Spleen (tissue), 11 donors: ENCODE measurements at regions not wholly inside any gene's neighbourhood (a gene's known extent, or its start where the extent isn't known, plus 50 kb on each side); places are given as distances from the start of the nearest gene placed in this dataset.

ENCODE experiments used
- DNase-seq: peaks from one replicate; pipeline ENCODE4 v3.0.0-alpha.2; 2020
- H3K27ac ChIP-seq, 8 donors: fragments of 200-600 bp; sonication (generic) in 7 of 8; 1 replicate in 4 of 8; 2 replicates in 4 of 8; pipeline versions ENCODE4 v1.5.0 to v1.8.0; 2016 to 2021; ENCODE audit warnings: inconsistent platforms in 4 of 8, mild to moderate bottlenecking in 4 of 8, moderate library complexity in 1 of 8
- H3K27me3 ChIP-seq, 7 donors: fragments of 200-600 bp; sonication (generic) in 6 of 7; replicated peaks in 1 of 7; 1 replicate in 4 of 7; 2 replicates in 3 of 7; pipeline versions ENCODE4 v1.5.0 to v1.8.0; 2016 to 2021; ENCODE audit warnings: inconsistent platforms in 3 of 7, mild to moderate bottlenecking in 1 of 7
- H3K36me3 ChIP-seq, 6 donors: fragments of 200-600 bp; sonication (generic) in 5 of 6; 1 replicate in 4 of 6; 2 replicates in 2 of 6; pipeline versions ENCODE4 v1.5.0 to v1.8.0; 2016 to 2021; ENCODE audit warnings: inconsistent platforms in 2 of 6
- H3K4me1 ChIP-seq, 6 donors: fragments of 200-600 bp; sonication (generic) in 5 of 6; 1 replicate in 3 of 6; 2 replicates in 3 of 6; pipeline versions ENCODE4 v1.5.0 to v1.8.0; 2016 to 2021; ENCODE audit warnings: inconsistent platforms in 3 of 6
- H3K4me3 ChIP-seq, 8 donors: fragments of 200-600 bp; sonication (generic) in 7 of 8; 1 replicate in 4 of 8; 2 replicates in 4 of 8; pipeline versions ENCODE4 v1.5.0 to v1.8.0; 2016 to 2021; ENCODE audit warnings: inconsistent platforms in 4 of 8, mild to moderate bottlenecking in 4 of 8, moderate library complexity in 2 of 8
- H3K9me3 ChIP-seq, 8 donors: fragments of 200-600 bp; sonication (generic) in 7 of 8; 1 replicate in 4 of 8; 2 replicates in 4 of 8; pipeline versions ENCODE4 v1.5.0 to v1.8.0; 2016 to 2021; ENCODE audit warnings: inconsistent platforms in 4 of 8
- POLR2A ChIP-seq, 3 donors: fragments of 450-650 bp; IDR thresholded peaks; one replicate each; pipeline ENCODE4 v1.5.1; 2017; ENCODE audit warnings: antibody characterized with exemption in 3 of 3, mild to moderate bottlenecking in 1 of 3
- POLR2AphosphoS5 ChIP-seq, 3 donors: sonication (generic); formaldehyde crosslinking; IDR thresholded peaks; one replicate each; pipeline ENCODE4 v1.5.1; 2017; ENCODE audit warnings: antibody characterized with exemption in 3 of 3
- WGBS, 5 donors: extraction: QIAGEN DNeasy Blood & Tissue Kit in 3 of 5; methylation state at CpG; one replicate each; pipeline versions ENCODE4 v1.1.5 to v1.1.7; 2013 to 2018; 5-methylcytosine and 5-hydroxymethylcytosine counted together
- intact Hi-C: fragments of 100-400 bp; cut with DNase I; formaldehyde crosslinking; loops from one replicate; pipeline ENCODE4 v1.15.0; 2023; ENCODE audit warnings: low total_unique reads
- TF ChIP-seq, protein P1 (sequence below), 11 experiments: fragments of 200-600 bp in 7 of 11; fragments of 450-650 bp in 4 of 11; sonication (generic) in 4 of 11; IDR thresholded peaks in 8 of 11; conservative IDR thresholded peaks in 3 of 11; 1 replicate in 7 of 11; 2 replicates in 4 of 11; pipeline versions ENCODE4 v1.4.0 to v1.8.0; 2016 to 2021; ENCODE audit warnings: antibody characterized with exemption in 11 of 11, inconsistent platforms in 4 of 11, mild to moderate bottlenecking in 1 of 11
- donor health status: healthy with polysubstance abuse.
- donor health status: DM: no; HTN: no; CAD: no; lungs with moderate emphysema.
- donor health status: DM: no; HTN: no; CAD: no.
- donor health status: Bipolar disorder and iron deficiency.
- donor health status: healthy.
- donor health status: DM: no; HTN: no; CAD: no.
- donor health status: DM: yes; HTN: yes; CAD: no.

DNA sequence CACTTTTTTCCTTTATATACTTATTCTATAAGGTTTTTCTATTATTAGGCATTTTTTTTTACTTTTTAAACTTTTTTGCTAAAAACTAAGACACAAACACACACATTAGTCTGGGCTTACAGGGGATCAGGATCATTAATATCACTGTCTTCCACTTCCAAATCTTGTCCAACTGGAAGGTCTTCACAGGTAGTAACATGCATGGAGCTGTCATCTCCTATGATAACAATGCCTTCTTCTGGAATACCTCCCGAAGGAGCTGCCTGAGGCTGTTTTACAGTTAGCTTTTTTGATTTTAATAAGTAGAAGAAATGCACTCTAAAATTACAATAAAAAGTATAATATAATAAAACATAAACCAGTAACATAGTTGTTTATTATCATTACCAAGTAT, 345.5 kb upstream of the PTGER4 start:
- intact Hi-C loops, result no loop called here
- no peaks in the 10 kb centered on the region for H3K9me3 ChIP-seq
- H3K27ac ChIP-seq, result no peak overlapping the region
- peaks cover 0 to 4% (median 0%) of the 10 kb centered on the region in 6 donors for H3K4me1 ChIP-seq
- H3K4me3 ChIP-seq, result no peak overlapping the region
- WGBS, 5 donors, result 84 to 98% (median 93%) methylated on average over 1 of the region's 1 CpG
- DNase-seq, result no peak
- H3K27me3 ChIP-seq, result no peaks in the 10 kb centered on the region
- H3K36me3 ChIP-seq, result no peaks in the 10 kb centered on the region
- TF ChIP-seq, protein P1, sequence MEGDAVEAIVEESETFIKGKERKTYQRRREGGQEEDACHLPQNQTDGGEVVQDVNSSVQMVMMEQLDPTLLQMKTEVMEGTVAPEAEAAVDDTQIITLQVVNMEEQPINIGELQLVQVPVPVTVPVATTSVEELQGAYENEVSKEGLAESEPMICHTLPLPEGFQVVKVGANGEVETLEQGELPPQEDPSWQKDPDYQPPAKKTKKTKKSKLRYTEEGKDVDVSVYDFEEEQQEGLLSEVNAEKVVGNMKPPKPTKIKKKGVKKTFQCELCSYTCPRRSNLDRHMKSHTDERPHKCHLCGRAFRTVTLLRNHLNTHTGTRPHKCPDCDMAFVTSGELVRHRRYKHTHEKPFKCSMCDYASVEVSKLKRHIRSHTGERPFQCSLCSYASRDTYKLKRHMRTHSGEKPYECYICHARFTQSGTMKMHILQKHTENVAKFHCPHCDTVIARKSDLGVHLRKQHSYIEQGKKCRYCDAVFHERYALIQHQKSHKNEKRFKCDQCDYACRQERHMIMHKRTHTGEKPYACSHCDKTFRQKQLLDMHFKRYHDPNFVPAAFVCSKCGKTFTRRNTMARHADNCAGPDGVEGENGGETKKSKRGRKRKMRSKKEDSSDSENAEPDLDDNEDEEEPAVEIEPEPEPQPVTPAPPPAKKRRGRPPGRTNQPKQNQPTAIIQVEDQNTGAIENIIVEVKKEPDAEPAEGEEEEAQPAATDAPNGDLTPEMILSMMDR (IDR thresholded peaks at IDR 0.05 in 8 of 11, conservative IDR thresholded peaks at IDR 0.05 in 3 of 11), result no peak
- no peak for TF ChIP-seq POLR2A (IDR thresholded peaks at IDR 0.05)
- no peak for TF ChIP-seq POLR2AphosphoS5 (IDR thresholded peaks at IDR 0.05)

DNA sequence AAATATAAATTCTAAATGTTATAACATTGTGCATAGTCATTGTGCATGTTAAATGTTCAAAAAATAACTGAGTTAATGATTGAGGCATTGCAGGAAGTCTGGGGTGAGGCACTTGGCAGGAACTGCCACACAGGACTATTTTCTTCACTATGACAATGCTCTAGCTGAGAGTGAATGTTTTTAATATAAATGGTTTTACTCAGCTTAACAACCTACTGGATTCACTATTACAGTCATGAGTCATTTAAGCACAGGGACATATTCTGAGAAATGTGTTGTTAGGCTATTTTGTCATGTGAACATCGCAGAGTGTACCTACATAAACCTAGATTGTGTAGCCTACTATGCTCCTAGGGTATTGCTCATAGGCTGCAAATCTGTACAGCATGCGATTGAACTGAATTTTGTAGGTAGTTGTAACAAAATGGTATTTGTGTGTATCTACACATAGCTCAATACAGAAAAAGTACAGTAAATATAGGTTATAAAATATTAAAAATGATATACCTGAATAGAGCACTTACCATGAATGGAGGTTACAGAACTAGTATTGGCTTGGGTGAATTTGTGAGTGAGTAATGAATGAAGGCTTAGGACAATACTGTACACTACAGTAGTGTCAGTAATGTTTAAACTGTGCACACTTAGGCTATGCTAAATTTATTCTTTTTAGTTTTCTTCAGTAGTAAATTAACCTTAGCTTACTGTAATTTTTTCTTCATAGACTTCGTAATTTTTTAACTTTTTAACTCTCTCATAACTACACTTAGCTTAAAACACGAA, 346.1 kb upstream of the PTGER4 start:
- Histone ChIP-seq H3K36me3 (no peaks in the 10 kb centered on the region), H3K27me3 (no peaks in the 10 kb centered on the region), H3K9me3 (no peaks in the 10 kb centered on the region), H3K4me1 (peaks cover 0 to 4% (median 0%) of the 10 kb centered on the region in 6 donors), H3K27ac (no peak overlapping the region), H3K4me3 (no peak overlapping the region)
- TF ChIP-seq POLR2AphosphoS5 (IDR thresholded peaks at IDR 0.05), result no peak
- TF ChIP-seq, protein P1 (IDR thresholded peaks at IDR 0.05 in 8 of 11, conservative IDR thresholded peaks at IDR 0.05 in 3 of 11), result no peak
- no peak for TF ChIP-seq POLR2A (IDR thresholded peaks at IDR 0.05)
- intact Hi-C loops, result no loop called here
- WGBS, 5 donors, result 77 to 83% (median 81%) methylated on average over 4 of the region's 4 CpGs
- DNase-seq, result no peak

DNA sequence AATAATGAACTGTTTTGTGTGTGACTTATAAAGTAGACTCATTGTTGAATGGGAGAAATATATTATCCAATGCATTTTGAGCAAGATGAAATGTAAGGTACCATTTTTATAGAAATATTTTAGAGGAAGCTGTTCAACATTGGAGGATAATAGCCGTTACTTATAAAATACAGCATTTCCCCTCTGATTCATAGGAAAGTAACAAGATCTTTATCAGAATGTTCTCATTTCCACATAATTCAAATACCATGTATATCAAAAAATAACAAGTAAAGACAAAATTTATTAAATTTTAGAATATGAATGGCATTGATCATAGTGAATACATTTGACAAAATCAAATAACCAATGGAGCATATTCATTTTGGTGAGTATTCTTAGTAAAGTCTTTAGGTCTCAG, 346.7 kb upstream of the PTGER4 start:
- H3K4me3 ChIP-seq, result no peak overlapping the region
- TF ChIP-seq POLR2A (IDR thresholded peaks at IDR 0.05) (no peak), POLR2AphosphoS5 (IDR thresholded peaks at IDR 0.05) (no peak)
- TF ChIP-seq, protein P1 (IDR thresholded peaks at IDR 0.05 in 8 of 11, conservative IDR thresholded peaks at IDR 0.05 in 3 of 11), result no peak
- H3K9me3 ChIP-seq, result no peaks in the 10 kb centered on the region
- peaks cover 0 to 4% (median 0%) of the 10 kb centered on the region in 6 donors for H3K4me1 ChIP-seq
- H3K27ac ChIP-seq, result no peak overlapping the region
- no peak for DNase-seq
- intact Hi-C loops, result no loop called here
- WGBS, 5 donors, result 33 to 61% (median 37%) methylated on average over 1 of the region's 1 CpG
- no peaks in the 10 kb centered on the region for H3K36me3 ChIP-seq
- no peaks in the 10 kb centered on the region for H3K27me3 ChIP-seq

DNA sequence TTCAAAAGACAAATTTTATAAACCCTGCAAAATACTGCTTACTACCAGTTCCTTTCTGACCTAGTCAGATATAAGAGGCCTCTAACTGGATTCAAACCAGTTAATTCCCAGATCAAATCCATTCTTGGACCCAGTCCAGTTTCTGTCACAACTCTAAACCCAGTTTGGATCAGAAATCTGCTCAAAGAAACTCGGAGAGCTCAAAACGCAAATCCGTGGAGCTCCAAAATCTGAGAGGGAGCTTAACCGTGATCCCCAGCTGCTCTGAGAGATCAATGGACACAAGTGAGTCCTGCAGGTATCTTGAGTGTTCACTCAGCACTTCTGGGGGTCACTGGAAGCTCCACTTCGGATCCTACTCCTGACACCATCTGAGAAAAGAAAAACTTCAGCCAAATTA, 348.1 kb upstream of the PTGER4 start:
- no peak overlapping the region for H3K4me3 ChIP-seq
- H3K27ac ChIP-seq, result no peak overlapping the region
- H3K36me3 ChIP-seq, result no peaks in the 10 kb centered on the region
- TF ChIP-seq POLR2AphosphoS5 (IDR thresholded peaks at IDR 0.05), result no peak
- TF ChIP-seq, protein P1 (IDR thresholded peaks at IDR 0.05 in 8 of 11, conservative IDR thresholded peaks at IDR 0.05 in 3 of 11), result no peak
- no peak for TF ChIP-seq POLR2A (IDR thresholded peaks at IDR 0.05)
- intact Hi-C loops, result no loop called here
- H3K9me3 ChIP-seq, result no peaks in the 10 kb centered on the region
- 90 to 96% (median 93%) methylated on average over 5 of the region's 5 CpGs for WGBS, 5 donors
- peaks cover 0 to 4% (median 0%) of the 10 kb centered on the region in 6 donors for H3K4me1 ChIP-seq
- DNase-seq, result no peak
- H3K27me3 ChIP-seq, result no peaks in the 10 kb centered on the region
